ENCODE measurements at regions not wholly inside any gene's neighbourhood (a gene's known extent, or its start where the extent isn't known, plus 50 kb on each side); places are given as distances from the start of the nearest gene placed in this dataset.

DNA sequence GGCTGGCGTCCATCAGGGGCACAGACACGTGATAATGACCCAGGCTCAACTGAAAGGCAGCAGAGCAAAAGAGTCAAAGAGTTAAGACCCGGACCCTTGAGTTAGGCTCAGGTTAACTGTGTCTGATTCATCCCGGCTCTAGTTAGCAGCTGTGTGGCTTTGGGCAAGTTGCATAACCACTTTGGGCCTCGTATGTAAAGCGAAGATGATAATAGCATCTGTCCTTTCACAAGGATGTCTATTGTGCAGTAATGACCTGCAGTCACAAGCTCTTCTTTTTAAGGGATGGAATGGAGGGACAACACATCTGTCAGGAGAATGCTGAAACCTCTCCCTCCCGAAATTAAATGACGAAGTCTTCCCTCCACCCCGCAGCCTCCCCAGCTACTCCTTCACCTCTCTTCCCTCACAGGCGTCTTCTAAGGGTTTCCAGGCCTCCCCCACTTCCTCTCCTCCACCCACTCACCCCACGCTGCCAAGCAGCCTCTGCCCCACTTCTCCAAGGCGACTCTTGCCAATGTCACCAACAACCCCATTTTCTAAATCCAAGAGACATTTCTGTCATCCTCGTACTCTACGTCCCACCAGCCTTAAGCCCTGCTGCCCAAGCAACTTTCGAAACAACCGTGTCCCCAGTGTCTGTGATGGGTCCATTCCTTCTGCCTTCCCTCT, 135.1 kb upstream of the ID2 start:
- DNase-seq: no peak
- H3K4me3 ChIP-seq (ENCODE audit: insufficient read depth, low read depth, low read length, poor library complexity, severe bottlenecking): no peak overlapping the region
- H3K27me3 ChIP-seq (replicated peaks; ENCODE audit: control insufficient read depth, insufficient read depth, low read length, poor library complexity, severe bottlenecking): no peaks in the 10 kb centered on the region
- peaks cover 36% of the 10 kb centered on the region for H3K4me1 ChIP-seq (ENCODE audit: control insufficient read depth, insufficient read depth, low read length, poor library complexity, severe bottlenecking)
- no peaks in the 10 kb centered on the region for H3K9me3 ChIP-seq (ENCODE audit: control insufficient read depth, low read length)
- H3K27ac ChIP-seq (ENCODE audit: insufficient read depth, low read length, poor library complexity, severe bottlenecking): no peak overlapping the region
- no peaks in the 10 kb centered on the region for H3K36me3 ChIP-seq (ENCODE audit: control insufficient read depth, insufficient read depth, low read length)

DNA sequence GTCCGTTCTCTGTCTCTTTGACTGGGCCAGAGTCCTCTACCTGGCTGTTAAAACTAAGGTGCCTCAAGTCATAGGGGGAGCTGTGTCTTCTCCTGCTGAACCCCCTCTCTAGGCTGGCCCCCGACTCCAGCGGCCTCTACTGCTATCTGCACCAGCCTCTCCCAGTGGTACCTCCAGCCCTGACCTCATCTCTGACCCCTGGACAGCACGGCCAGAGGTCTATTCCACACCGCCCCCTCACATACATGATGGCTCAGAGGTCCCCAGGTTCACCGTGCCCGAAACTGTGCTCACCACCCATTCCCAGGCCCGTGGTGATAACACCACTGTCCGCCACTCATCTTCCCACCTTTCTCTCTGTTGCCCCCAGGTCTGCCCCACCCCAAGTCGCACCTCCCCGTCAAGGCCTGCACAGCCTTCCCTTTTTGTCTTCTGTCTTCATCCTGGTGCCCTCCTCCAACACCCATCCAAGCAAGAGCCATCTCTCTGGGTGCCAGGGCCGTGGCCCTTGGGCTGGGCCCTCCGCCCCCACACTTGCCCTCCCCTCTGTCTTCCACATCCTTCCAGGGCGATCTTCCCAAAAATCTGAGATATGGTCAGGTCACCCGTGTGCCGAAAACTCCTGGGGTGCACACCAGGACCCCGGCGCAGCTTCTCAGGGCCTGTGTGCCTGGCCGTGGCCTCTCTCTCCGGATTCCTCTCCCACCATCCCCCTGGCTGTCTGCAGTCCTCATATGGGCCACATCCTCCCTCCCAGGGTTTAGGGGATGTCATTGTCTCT, 134.4 kb upstream of the ID2 start:
- Histone ChIP-seq H3K27ac (ENCODE audit: insufficient read depth, low read length, poor library complexity, severe bottlenecking) (no peak overlapping the region), H3K36me3 (ENCODE audit: control insufficient read depth, insufficient read depth, low read length) (no peaks in the 10 kb centered on the region), H3K4me3 (ENCODE audit: insufficient read depth, low read depth, low read length, poor library complexity, severe bottlenecking) (no peak overlapping the region), H3K9me3 (ENCODE audit: control insufficient read depth, low read length) (no peaks in the 10 kb centered on the region), H3K4me1 (ENCODE audit: control insufficient read depth, insufficient read depth, low read length, poor library complexity, severe bottlenecking) (peaks cover 33% of the 10 kb centered on the region), H3K27me3 (replicated peaks; ENCODE audit: control insufficient read depth, insufficient read depth, low read length, poor library complexity, severe bottlenecking) (no peaks in the 10 kb centered on the region)
- DNase-seq: no peak

DNA sequence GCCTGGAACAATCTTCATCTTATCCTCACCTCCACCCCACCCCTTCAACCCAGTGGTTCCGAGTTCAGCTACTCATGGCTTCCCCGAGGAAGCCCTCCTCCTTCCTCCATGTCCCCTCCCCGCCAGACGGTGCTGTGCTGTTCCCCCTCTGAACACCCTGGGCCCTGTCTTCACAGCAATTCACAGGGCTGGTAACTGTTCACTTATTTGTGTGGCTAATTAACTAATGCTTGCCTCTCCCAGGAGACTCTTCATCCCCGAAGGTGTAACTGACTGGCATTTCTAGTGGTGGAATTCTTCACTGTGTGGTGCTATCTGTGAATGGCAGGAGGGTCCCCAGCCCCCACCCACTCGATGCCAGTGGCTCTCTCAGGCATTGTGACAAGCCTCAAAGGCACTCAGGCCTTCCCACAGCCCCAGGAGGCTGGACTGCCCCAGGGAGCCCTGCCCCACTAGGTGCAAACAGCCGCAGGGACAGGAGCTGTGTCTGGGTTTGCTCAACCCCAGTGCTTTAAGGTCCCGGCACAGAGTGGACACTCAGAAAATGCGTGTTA, 133.7 kb upstream of the ID2 start:
- Histone ChIP-seq H3K36me3 (ENCODE audit: control insufficient read depth, insufficient read depth, low read length) (no peaks in the 10 kb centered on the region), H3K4me1 (ENCODE audit: control insufficient read depth, insufficient read depth, low read length, poor library complexity, severe bottlenecking) (peaks cover 26% of the 10 kb centered on the region), H3K27ac (ENCODE audit: insufficient read depth, low read length, poor library complexity, severe bottlenecking) (no peak overlapping the region), H3K27me3 (replicated peaks; ENCODE audit: control insufficient read depth, insufficient read depth, low read length, poor library complexity, severe bottlenecking) (no peaks in the 10 kb centered on the region), H3K9me3 (ENCODE audit: control insufficient read depth, low read length) (no peaks in the 10 kb centered on the region), H3K4me3 (ENCODE audit: insufficient read depth, low read depth, low read length, poor library complexity, severe bottlenecking) (no peak overlapping the region)
- no peak for DNase-seq

DNA sequence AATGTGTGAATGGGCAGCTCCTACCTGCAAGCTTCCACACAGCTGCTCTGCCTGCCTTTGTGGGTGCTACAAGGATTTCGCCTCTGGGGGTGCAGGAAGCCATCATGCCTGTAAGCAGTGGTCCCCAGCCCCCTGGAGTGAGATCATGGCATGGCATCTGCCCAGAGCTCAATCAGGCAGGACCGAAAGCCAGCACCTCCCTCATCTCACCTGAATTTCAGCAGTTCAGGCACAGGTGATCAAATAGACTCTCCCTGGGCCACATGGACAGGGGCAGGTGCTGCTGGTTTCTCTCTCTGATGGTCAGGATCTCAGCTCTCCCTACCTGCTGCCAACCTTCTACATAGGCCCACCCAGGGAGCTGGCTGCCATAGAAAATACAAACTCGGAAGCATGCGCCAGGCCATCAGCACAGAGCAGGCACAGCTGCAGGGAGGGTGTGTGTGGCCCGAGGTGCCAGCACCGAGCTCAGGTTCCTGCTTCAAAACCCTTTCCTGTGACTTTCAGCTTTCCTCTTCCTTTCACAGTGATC, 133.2 kb upstream of the ID2 start:
- DNase-seq: no peak
- Histone ChIP-seq H3K27me3 (replicated peaks; ENCODE audit: control insufficient read depth, insufficient read depth, low read length, poor library complexity, severe bottlenecking) (no peaks in the 10 kb centered on the region), H3K4me1 (ENCODE audit: control insufficient read depth, insufficient read depth, low read length, poor library complexity, severe bottlenecking) (peaks cover 21% of the 10 kb centered on the region), H3K27ac (ENCODE audit: insufficient read depth, low read length, poor library complexity, severe bottlenecking) (no peak overlapping the region), H3K9me3 (ENCODE audit: control insufficient read depth, low read length) (no peaks in the 10 kb centered on the region), H3K36me3 (ENCODE audit: control insufficient read depth, insufficient read depth, low read length) (no peaks in the 10 kb centered on the region), H3K4me3 (ENCODE audit: insufficient read depth, low read depth, low read length, poor library complexity, severe bottlenecking) (no peak overlapping the region)

DNA sequence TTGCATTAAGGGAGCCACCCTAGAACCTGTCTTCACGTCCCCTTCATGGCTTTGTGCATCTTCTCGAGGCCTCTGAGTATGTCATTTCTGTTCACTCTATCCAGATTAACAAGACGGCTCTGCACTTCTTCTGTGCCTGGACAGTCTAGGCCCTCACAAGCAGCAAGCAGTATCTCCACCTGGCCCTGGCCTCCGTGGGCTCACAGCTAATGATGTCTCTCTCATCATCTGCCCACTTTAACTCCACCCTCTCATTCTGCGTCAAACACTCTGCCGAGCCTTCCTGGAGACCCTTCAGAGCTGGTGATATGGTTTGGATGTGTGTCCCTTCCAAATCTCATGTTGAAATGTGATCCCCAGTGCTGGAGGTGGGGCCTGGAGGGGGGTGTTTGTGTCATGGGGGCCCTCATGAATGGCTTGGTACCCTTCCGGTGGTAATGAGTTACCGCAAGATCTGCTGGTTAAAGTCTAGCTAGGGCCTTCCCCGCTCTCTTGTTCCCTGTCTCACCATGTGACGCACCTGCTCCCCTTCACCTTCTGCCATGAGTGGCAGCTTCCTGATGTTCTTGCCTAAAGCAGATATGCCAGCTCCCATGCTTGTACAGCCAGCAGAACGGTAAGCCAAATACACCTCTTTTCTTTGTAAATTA, 132.5 kb upstream of the ID2 start:
- H3K36me3 ChIP-seq (ENCODE audit: control insufficient read depth, insufficient read depth, low read length): no peaks in the 10 kb centered on the region
- peaks cover 14% of the 10 kb centered on the region for H3K4me1 ChIP-seq (ENCODE audit: control insufficient read depth, insufficient read depth, low read length, poor library complexity, severe bottlenecking)
- no peaks in the 10 kb centered on the region for H3K9me3 ChIP-seq (ENCODE audit: control insufficient read depth, low read length)
- H3K4me3 ChIP-seq (ENCODE audit: insufficient read depth, low read depth, low read length, poor library complexity, severe bottlenecking): no peak overlapping the region
- no peak overlapping the region for H3K27ac ChIP-seq (ENCODE audit: insufficient read depth, low read length, poor library complexity, severe bottlenecking)
- no peak for DNase-seq
- no peaks in the 10 kb centered on the region for H3K27me3 ChIP-seq (replicated peaks; ENCODE audit: control insufficient read depth, insufficient read depth, low read length, poor library complexity, severe bottlenecking)

DNA sequence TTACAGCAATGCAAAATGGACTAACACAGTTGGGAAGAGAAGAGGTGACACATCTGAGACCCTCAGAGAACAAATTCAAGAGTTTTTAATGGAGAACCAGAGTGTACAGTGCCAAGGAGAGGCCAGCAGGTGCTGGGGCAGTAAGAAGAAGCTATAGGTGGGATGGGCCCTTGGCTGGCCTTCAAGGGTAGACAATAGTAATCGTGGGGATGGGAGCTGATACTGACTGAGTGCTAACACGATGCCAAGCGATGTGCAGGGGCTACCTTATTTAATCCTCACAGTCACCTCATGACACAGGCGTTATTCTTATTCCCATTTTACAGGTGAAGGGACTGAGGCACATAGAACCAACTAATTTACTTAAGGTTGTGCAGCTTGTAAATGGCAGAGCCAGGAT, 131.9 kb upstream of the ID2 start:
- H3K4me3 ChIP-seq (ENCODE audit: insufficient read depth, low read depth, low read length, poor library complexity, severe bottlenecking): no peak overlapping the region
- no peaks in the 10 kb centered on the region for H3K27me3 ChIP-seq (replicated peaks; ENCODE audit: control insufficient read depth, insufficient read depth, low read length, poor library complexity, severe bottlenecking)
- H3K36me3 ChIP-seq (ENCODE audit: control insufficient read depth, insufficient read depth, low read length): no peaks in the 10 kb centered on the region
- H3K9me3 ChIP-seq (ENCODE audit: control insufficient read depth, low read length): no peaks in the 10 kb centered on the region
- DNase-seq: no peak
- H3K4me1 ChIP-seq (ENCODE audit: control insufficient read depth, insufficient read depth, low read length, poor library complexity, severe bottlenecking): peaks cover 8% of the 10 kb centered on the region
- H3K27ac ChIP-seq (ENCODE audit: insufficient read depth, low read length, poor library complexity, severe bottlenecking): no peak overlapping the region

DNA sequence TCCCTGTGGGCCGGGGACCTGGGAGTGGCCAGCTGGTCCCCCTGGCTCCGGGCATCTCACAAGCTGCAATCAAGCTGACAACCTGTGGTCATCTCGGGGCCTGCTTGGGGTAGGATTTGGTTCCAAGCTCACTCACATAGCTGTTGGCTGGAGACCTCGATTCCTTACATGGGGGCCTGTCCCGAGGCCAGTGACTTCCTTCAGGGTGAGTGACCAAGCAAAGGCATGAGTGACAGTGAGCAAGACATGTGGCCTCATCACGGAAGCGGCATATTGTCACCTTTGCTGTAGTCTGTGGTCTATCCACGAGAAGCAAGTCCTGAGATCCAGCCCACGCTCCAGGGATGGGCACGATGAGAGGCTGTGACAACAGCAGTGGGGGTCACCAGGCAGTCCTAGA, 131.4 kb upstream of the ID2 start:
- no peaks in the 10 kb centered on the region for H3K36me3 ChIP-seq (ENCODE audit: control insufficient read depth, insufficient read depth, low read length)
- no peak overlapping the region for H3K4me3 ChIP-seq (ENCODE audit: insufficient read depth, low read depth, low read length, poor library complexity, severe bottlenecking)
- no peaks in the 10 kb centered on the region for H3K27me3 ChIP-seq (replicated peaks; ENCODE audit: control insufficient read depth, insufficient read depth, low read length, poor library complexity, severe bottlenecking)
- peaks cover 3% of the 10 kb centered on the region for H3K4me1 ChIP-seq (ENCODE audit: control insufficient read depth, insufficient read depth, low read length, poor library complexity, severe bottlenecking)
- no peak overlapping the region for H3K27ac ChIP-seq (ENCODE audit: insufficient read depth, low read length, poor library complexity, severe bottlenecking)
- H3K9me3 ChIP-seq (ENCODE audit: control insufficient read depth, low read length): no peaks in the 10 kb centered on the region
- no peak for DNase-seq

DNA sequence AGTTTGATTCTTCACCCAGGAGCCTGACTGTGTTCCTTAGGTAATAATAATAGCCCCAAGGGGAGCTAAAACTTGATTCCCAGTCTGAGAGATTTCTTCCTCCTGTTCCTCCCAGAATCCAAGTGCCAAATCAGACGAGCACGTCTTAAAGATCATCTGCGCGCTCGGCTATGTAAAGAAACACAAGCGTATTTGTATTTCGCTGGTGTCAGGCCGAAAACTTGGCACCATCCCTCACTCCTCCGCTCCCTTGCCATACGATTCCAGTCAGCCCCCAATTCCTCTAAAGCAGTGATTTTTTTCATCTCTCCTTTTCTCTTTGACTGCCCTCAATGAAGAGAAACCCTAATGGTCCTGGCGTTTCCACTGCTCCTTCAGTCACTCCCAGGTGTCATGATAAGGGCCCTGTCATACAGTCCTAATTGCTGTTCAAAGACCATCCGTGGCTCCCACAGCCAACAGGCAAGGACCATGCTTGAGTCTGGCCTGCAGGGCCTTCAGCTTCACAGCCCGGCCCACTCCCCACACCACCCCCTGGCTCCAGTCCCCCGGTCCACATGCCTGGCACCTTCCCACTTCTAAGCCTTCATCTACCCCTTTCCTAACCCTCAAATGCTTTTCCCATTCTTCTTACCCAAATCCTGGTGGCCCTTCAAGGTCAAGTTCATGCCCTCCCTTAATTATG, 130.8 kb upstream of the ID2 start:
- Histone ChIP-seq H3K9me3 (ENCODE audit: control insufficient read depth, low read length) (no peaks in the 10 kb centered on the region), H3K27ac (ENCODE audit: insufficient read depth, low read length, poor library complexity, severe bottlenecking) (no peak overlapping the region)
- no peak for DNase-seq

DNA sequence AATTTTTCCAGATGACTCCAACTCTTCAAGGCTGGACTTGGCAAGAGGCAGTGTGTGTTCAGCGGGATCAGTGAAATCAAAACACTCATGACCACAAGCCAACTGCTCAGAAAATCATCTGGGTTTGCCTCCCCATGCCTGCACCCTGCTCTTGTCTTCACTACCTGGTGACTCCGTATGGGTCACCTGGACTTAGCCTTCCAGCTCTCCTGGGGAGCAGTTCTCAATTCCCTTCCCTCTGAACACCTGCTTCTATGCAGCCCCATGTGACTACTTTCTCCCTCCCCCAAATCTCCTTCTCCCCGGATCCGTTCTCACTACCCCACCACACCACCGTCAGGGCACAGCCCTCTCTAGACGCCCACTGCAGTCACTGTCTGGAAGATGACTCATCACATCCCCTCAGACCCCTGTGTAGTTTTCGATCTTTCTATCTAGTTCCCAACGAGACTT, 130.2 kb upstream of the ID2 start:
- H3K4me3 ChIP-seq (ENCODE audit: insufficient read depth, low read depth, low read length, poor library complexity, severe bottlenecking): no peak overlapping the region
- no peak for DNase-seq
- no peaks in the 10 kb centered on the region for H3K36me3 ChIP-seq (ENCODE audit: control insufficient read depth, insufficient read depth, low read length)
- H3K9me3 ChIP-seq (ENCODE audit: control insufficient read depth, low read length): no peaks in the 10 kb centered on the region
- H3K27ac ChIP-seq (ENCODE audit: insufficient read depth, low read length, poor library complexity, severe bottlenecking): no peak overlapping the region
- H3K4me1 ChIP-seq (ENCODE audit: control insufficient read depth, insufficient read depth, low read length, poor library complexity, severe bottlenecking): no peaks in the 10 kb centered on the region
- H3K27me3 ChIP-seq (replicated peaks; ENCODE audit: control insufficient read depth, insufficient read depth, low read length, poor library complexity, severe bottlenecking): no peaks in the 10 kb centered on the region

More for the DNA sequence above, 130.8 kb upstream of the ID2 start:
- Histone ChIP-seq H3K27me3 (replicated peaks; ENCODE audit: control insufficient read depth, insufficient read depth, low read length, poor library complexity, severe bottlenecking) (no peaks in the 10 kb centered on the region), H3K4me1 (ENCODE audit: control insufficient read depth, insufficient read depth, low read length, poor library complexity, severe bottlenecking) (no peaks in the 10 kb centered on the region), H3K4me3 (ENCODE audit: insufficient read depth, low read depth, low read length, poor library complexity, severe bottlenecking) (no peak overlapping the region), H3K36me3 (ENCODE audit: control insufficient read depth, insufficient read depth, low read length) (no peaks in the 10 kb centered on the region)

Measured in effector memory CD4-positive, alpha-beta T cell (primary cell).